WTC11 (cell line): ENCODE measurements at regions not wholly inside any gene's neighbourhood (a gene's known extent, or its start where the extent isn't known, plus 50 kb on each side); places are given as distances from the start of the nearest gene placed in this dataset.

Source experiments
- ATF1 ChIP-seq: sonication (generic); formaldehyde crosslinking; IDR thresholded peaks from 2 replicates; pipeline ENCODE4 v1.8.1; 2023; ENCODE audit warnings: mild to moderate bottlenecking, moderate library complexity, missing genetic modification reagents
- CTCF ChIP-seq: fragments of 200-600 bp; IDR thresholded peaks from 2 replicates; pipeline ENCODE4 v1.8.0; 2022; ENCODE audit warnings: antibody characterized with exemption
- E2F4 ChIP-seq: sonication (generic); formaldehyde crosslinking; IDR thresholded peaks from 2 replicates; pipeline ENCODE4 v1.8.1; 2022; ENCODE audit warnings: low read depth, mild to moderate bottlenecking, moderate library complexity, missing genetic modification reagents, borderline replicate concordance
- MAX ChIP-seq: sonication (generic); formaldehyde crosslinking; IDR thresholded peaks from 2 replicates; pipeline ENCODE4 v1.8.0; 2022; ENCODE audit warnings: mild to moderate bottlenecking, missing genetic modification reagents
- MLX ChIP-seq: sonication (generic); formaldehyde crosslinking; IDR thresholded peaks from 2 replicates; pipeline ENCODE4 v1.8.1; 2023; ENCODE audit warnings: mild to moderate bottlenecking, missing genetic modification reagents, moderate library complexity
- NFYB ChIP-seq: sonication (generic); formaldehyde crosslinking; conservative IDR thresholded peaks from 2 replicates; pipeline ENCODE4 v1.8.0; 2022; ENCODE audit warnings: low read depth, missing genetic modification reagents
- SMAD4 ChIP-seq: sonication (generic); formaldehyde crosslinking; IDR thresholded peaks from 2 replicates; pipeline ENCODE4 v1.8.0; 2022; ENCODE audit warnings: mild to moderate bottlenecking, missing genetic modification reagents
- TCF7 ChIP-seq: sonication (generic); formaldehyde crosslinking; IDR thresholded peaks from 2 replicates; pipeline ENCODE4 v1.8.0; 2022; ENCODE audit warnings: mild to moderate bottlenecking, low read depth, missing genetic modification reagents, moderate library complexity
- ZNF121 ChIP-seq: sonication (generic); formaldehyde crosslinking; IDR thresholded peaks from 2 replicates; pipeline ENCODE4 v1.8.0; 2023; ENCODE audit warnings: missing genetic modification reagents
- ZNF512 ChIP-seq: sonication (generic); formaldehyde crosslinking; IDR thresholded peaks from 2 replicates; pipeline ENCODE4 v1.8.1; 2022; ENCODE audit warnings: missing genetic modification reagents, borderline replicate concordance

- TF ChIP-seq ZNF512 (CRISPR knock-in tag) (no peak), CTCF (no peak), TCF7 (CRISPR knock-in tag) (no peak), E2F4 (no peak), ATF1 (CRISPR knock-in tag) (no peak), MAX (CRISPR knock-in tag) (no peak), ZNF121 (CRISPR knock-in tag) (no peak), SMAD4 (CRISPR knock-in tag) (no peak), MLX (CRISPR knock-in tag) (no peak), NFYB (no peak)
Observed at GRCh38 chr6:163712566-163712961, 298.0 kb downstream of the QKI start.
